ENCODE measurements at regions not wholly inside any gene's neighbourhood (a gene's known extent, or its start where the extent isn't known, plus 50 kb on each side); places are given as distances from the start of the nearest gene placed in this dataset.

- Histone ChIP-seq H3K4me3 (replicated peaks in 1 of 3) (no peak overlapping the region), H3K27ac (no peak overlapping the region), H3K4me1 (no peaks in the 10 kb centered on the region), H3K36me3 (no peaks in the 10 kb centered on the region), H3K27me3 (no peaks in the 10 kb centered on the region), H3K9me3 (no peaks in the 10 kb centered on the region)
- DNase-seq = no peak
- intact Hi-C loops (cut with DNase I) = no loop called here
- no peak for TF ChIP-seq CTCF (IDR thresholded peaks at IDR 0.05)
- TF ChIP-seq POLR2A (IDR thresholded peaks at IDR 0.05) = no peak
- 48 to 50% methylated on average over 5 of the region's 5 CpGs for WGBS, 2 donors
These were observed 494.3 kb downstream of the PTPRU start for GRCh38 chr1:29730623-29731022.

- WGBS, 2 donors = 78 to 81% methylated on average over 6 of the region's 6 CpGs
- H3K27ac ChIP-seq = no peak overlapping the region
- H3K27me3 ChIP-seq = no peaks in the 10 kb centered on the region
- DNase-seq = no peak
- H3K4me3 ChIP-seq (replicated peaks in 1 of 3) = no peak overlapping the region
- TF ChIP-seq CTCF (IDR thresholded peaks at IDR 0.05) (no peak), POLR2A (IDR thresholded peaks at IDR 0.05) (no peak)
- no peaks in the 10 kb centered on the region for H3K9me3 ChIP-seq
- H3K36me3 ChIP-seq = no peaks in the 10 kb centered on the region
- intact Hi-C loops (cut with DNase I) = no loop called here
- H3K4me1 ChIP-seq = no peaks in the 10 kb centered on the region
These were observed 493.0 kb downstream of the PTPRU start for GRCh38 chr1:29729281-29729680.

- intact Hi-C loops (cut with DNase I) = no loop called here
- Histone ChIP-seq H3K27ac (no peak overlapping the region), H3K4me1 (no peaks in the 10 kb centered on the region), H3K36me3 (no peaks in the 10 kb centered on the region), H3K27me3 (no peaks in the 10 kb centered on the region), H3K9me3 (no peaks in the 10 kb centered on the region), H3K4me3 (replicated peaks in 1 of 3) (no peak overlapping the region)
- no peak for DNase-seq
- 95 to 100% methylated on average over 2 to 3 of the region's 5 CpGs for WGBS, 2 donors
- TF ChIP-seq CTCF (IDR thresholded peaks at IDR 0.05) = no peak
- no peak for TF ChIP-seq POLR2A (IDR thresholded peaks at IDR 0.05)
These were observed 492.4 kb downstream of the PTPRU start for GRCh38 chr1:29728703-29729102.

- no peak for DNase-seq
- WGBS, 2 donors = 86 to 100% methylated on average over 1 of the region's 1 CpG
- Histone ChIP-seq H3K36me3 (no peaks in the 10 kb centered on the region), H3K4me1 (no peaks in the 10 kb centered on the region), H3K9me3 (no peaks in the 10 kb centered on the region), H3K4me3 (replicated peaks in 1 of 3) (no peak overlapping the region), H3K27ac (no peak overlapping the region), H3K27me3 (no peaks in the 10 kb centered on the region)
- TF ChIP-seq POLR2A (IDR thresholded peaks at IDR 0.05) (no peak), CTCF (IDR thresholded peaks at IDR 0.05) (no peak)
- intact Hi-C loops (cut with DNase I) = no loop called here
These were observed 488.9 kb downstream of the PTPRU start for GRCh38 chr1:29725262-29725661.

- H3K36me3 ChIP-seq = no peaks in the 10 kb centered on the region
- no peaks in the 10 kb centered on the region for H3K4me1 ChIP-seq
- no peaks in the 10 kb centered on the region for H3K27me3 ChIP-seq
- no peak overlapping the region for H3K27ac ChIP-seq
- H3K9me3 ChIP-seq = no peaks in the 10 kb centered on the region
- intact Hi-C loops (cut with DNase I) = no loop called here
- DNase-seq = no peak
- no peak for TF ChIP-seq CTCF (IDR thresholded peaks at IDR 0.05)
- TF ChIP-seq POLR2A (IDR thresholded peaks at IDR 0.05) = no peak
- no peak overlapping the region for H3K4me3 ChIP-seq (replicated peaks in 1 of 3)
These were observed 486.3 kb downstream of the PTPRU start for GRCh38 chr1:29722598-29722997.

All from thyroid gland (tissue), 4 donors.